ENCODE measurements at regions not wholly inside any gene's neighbourhood (a gene's known extent, or its start where the extent isn't known, plus 50 kb on each side); places are given as distances from the start of the nearest gene placed in this dataset.

DNA sequence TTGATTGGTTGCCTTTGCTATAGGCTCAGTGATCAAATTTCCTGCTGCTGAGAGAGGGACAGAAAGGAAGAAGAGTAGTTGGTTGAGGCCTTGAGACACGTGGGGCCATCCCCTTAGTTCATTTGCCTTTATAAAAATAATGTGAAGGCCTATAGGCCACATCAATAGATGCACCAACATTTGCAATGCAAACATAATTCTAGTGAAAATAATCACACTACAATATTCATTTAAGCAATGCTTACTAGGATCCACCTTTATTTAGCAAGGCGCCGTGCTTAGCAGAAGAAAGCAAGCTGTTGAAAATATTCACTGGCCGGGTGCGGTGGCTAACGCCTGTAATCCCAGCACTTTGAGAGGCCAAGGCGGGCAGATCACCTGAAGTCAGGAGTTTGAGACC lies 105.3 kb upstream of the CXCR4 start:
- no peak for DNase-seq (ENCODE audit: low spot score in 2 of 2)
- Histone ChIP-seq H3K27me3 (no peaks in the 10 kb centered on the region), H3K27ac (no peak overlapping the region), H3K4me3 (no peak overlapping the region), H3K9me3 (no peaks in the 10 kb centered on the region), H3K36me3 (no peaks in the 10 kb centered on the region), H3K4me1 (no peaks in the 10 kb centered on the region)
- WGBS: 95% methylated on average over 7 of the region's 7 CpGs
- TF ChIP-seq POLR2AphosphoS5 (IDR thresholded peaks at IDR 0.05) (no peak), EP300 (IDR thresholded peaks at IDR 0.05) (no peak), POLR2A (IDR thresholded peaks at IDR 0.05) (no peak)
- TF ChIP-seq, protein P1, sequence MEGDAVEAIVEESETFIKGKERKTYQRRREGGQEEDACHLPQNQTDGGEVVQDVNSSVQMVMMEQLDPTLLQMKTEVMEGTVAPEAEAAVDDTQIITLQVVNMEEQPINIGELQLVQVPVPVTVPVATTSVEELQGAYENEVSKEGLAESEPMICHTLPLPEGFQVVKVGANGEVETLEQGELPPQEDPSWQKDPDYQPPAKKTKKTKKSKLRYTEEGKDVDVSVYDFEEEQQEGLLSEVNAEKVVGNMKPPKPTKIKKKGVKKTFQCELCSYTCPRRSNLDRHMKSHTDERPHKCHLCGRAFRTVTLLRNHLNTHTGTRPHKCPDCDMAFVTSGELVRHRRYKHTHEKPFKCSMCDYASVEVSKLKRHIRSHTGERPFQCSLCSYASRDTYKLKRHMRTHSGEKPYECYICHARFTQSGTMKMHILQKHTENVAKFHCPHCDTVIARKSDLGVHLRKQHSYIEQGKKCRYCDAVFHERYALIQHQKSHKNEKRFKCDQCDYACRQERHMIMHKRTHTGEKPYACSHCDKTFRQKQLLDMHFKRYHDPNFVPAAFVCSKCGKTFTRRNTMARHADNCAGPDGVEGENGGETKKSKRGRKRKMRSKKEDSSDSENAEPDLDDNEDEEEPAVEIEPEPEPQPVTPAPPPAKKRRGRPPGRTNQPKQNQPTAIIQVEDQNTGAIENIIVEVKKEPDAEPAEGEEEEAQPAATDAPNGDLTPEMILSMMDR (IDR thresholded peaks at IDR 0.05): no peak

DNA sequence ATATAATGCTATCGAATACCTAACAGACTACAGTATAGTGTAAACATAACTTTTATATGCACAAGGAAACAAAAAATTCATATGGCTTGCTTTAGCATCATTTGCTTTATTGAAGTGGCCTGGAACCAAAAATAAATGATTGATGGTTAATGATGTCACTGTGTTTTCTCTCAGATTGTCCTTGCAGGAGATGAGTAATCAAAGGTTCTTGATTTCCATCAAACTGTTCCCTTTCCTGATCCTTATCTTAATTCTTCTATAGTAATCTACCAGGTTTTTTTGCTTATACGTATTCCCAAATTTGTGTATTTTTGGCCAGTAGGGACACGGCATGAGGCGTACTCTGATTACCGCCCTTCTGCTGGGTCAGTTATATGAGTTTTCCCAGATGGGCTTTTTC lies 104.9 kb upstream of the CXCR4 start:
- Histone ChIP-seq H3K4me1 (no peaks in the 10 kb centered on the region), H3K4me3 (no peak overlapping the region), H3K27me3 (no peaks in the 10 kb centered on the region), H3K27ac (no peak overlapping the region), H3K36me3 (no peaks in the 10 kb centered on the region), H3K9me3 (no peaks in the 10 kb centered on the region)
- no peak for DNase-seq (ENCODE audit: low spot score in 2 of 2)
- WGBS: 70% methylated on average over 5 of the region's 5 CpGs
- TF ChIP-seq POLR2AphosphoS5 (IDR thresholded peaks at IDR 0.05) (no peak), POLR2A (IDR thresholded peaks at IDR 0.05) (no peak)

DNA sequence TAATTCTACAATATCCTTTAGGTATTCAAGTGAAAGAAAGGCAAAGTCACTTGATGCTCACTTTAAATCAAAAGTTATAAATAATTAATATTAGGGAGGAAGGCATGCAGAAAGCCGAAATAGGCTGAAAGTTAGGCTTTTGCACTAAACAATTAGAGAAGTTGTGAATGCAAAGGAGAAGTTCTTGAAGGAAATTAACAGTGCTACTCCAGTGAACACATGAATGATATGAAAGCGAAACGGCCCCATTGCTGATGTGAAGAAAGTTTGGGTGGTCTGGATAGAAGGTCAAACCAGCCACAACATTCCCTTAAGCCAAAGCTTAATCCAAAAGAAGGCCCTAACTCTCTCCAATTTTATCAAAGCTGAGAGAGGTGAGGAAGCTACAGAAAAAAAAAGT lies 103.1 kb upstream of the CXCR4 start:
- Histone ChIP-seq H3K9me3 (no peaks in the 10 kb centered on the region), H3K36me3 (no peaks in the 10 kb centered on the region), H3K27ac (no peak overlapping the region), H3K4me3 (no peak overlapping the region), H3K4me1 (no peaks in the 10 kb centered on the region), H3K27me3 (no peaks in the 10 kb centered on the region)
- TF ChIP-seq, protein P1 (IDR thresholded peaks at IDR 0.05): no peak
- TF ChIP-seq POLR2A (IDR thresholded peaks at IDR 0.05): no peak
- no peak for TF ChIP-seq POLR2AphosphoS5 (IDR thresholded peaks at IDR 0.05)
- no peak for TF ChIP-seq EP300 (IDR thresholded peaks at IDR 0.05)
- no peak for DNase-seq (ENCODE audit: low spot score in 2 of 2)
- 73% methylated on average over 3 of the region's 3 CpGs for WGBS

DNA sequence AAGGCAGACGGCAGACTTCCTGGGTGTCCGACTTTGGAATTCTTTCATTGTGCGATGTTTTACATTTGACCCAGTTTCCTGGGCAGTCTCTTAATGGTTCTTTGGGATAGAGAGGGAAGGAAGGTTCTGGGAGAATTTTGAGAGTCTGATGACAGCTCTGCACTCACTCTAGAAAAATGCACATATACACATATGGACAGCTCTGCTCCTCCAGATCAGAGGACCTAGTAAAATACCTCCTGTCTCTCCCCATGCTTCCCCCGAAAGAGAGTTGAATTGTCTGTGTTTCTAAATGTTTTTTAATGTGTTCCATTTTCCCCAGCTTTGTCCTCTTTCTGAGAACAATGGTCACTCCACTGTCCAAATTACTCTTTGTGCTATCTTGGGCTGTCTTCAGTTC lies 102.0 kb upstream of the CXCR4 start:
- H3K4me1 ChIP-seq: no peaks in the 10 kb centered on the region
- TF ChIP-seq, protein P1 (IDR thresholded peaks at IDR 0.05): no peak
- TF ChIP-seq POLR2A (IDR thresholded peaks at IDR 0.05): no peak
- no peak for TF ChIP-seq POLR2AphosphoS5 (IDR thresholded peaks at IDR 0.05)
- no peak for TF ChIP-seq EP300 (IDR thresholded peaks at IDR 0.05)
- no peak overlapping the region for H3K4me3 ChIP-seq
- H3K36me3 ChIP-seq: no peaks in the 10 kb centered on the region
- no peaks in the 10 kb centered on the region for H3K27me3 ChIP-seq
- no peaks in the 10 kb centered on the region for H3K9me3 ChIP-seq
- 62% methylated on average over 4 of the region's 4 CpGs for WGBS
- no peak for DNase-seq (ENCODE audit: low spot score in 2 of 2)
- H3K27ac ChIP-seq: no peak overlapping the region

DNA sequence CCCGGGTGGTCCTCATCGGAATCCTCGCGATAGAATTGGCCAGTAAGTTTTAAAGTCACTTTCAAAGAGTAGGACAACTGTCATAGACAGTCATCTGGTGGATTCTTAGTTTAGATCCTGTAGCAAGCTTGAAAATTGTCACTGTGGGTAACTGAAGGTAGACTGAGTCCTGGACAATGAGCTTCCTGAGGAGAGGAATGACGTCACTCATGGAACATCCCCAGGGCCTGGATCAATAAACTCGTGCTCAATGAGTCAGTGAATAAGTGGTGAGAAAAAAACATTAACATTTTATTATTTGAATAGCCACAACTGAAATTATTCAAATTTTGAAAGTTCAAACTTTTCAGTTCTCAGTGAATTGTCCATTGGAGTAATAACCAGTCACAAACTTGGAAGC lies 101.4 kb upstream of the CXCR4 start:
- Histone ChIP-seq H3K9me3 (no peaks in the 10 kb centered on the region), H3K36me3 (no peaks in the 10 kb centered on the region), H3K27me3 (no peaks in the 10 kb centered on the region), H3K4me1 (no peaks in the 10 kb centered on the region), H3K4me3 (no peak overlapping the region), H3K27ac (no peak overlapping the region)
- no peak for DNase-seq (ENCODE audit: low spot score in 2 of 2)
- no peak for TF ChIP-seq POLR2AphosphoS5 (IDR thresholded peaks at IDR 0.05)
- no peak for TF ChIP-seq EP300 (IDR thresholded peaks at IDR 0.05)
- TF ChIP-seq, protein P1 (IDR thresholded peaks at IDR 0.05): no peak
- TF ChIP-seq POLR2A (IDR thresholded peaks at IDR 0.05): no peak
- 65% methylated on average over 6 of the region's 6 CpGs for WGBS

DNA sequence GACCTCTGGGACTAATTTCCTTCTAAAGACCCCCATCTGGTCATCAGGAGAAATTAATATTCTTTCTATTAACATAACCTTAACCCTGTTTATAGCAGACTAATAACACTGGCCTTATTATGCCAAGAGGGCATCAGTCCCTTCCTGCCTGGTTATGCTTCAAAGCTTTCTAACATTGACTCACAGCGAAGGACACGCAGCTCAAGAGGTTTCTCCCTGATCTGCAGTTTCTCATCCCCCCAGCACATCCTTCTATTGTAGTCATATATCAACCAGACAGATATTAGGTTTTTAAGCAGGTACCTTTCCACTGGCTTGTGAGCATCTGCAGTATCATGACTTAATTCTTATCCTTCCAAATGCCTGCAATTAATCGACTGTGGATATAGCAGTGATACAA lies 100.0 kb upstream of the CXCR4 start:
- no peak for DNase-seq (ENCODE audit: low spot score in 2 of 2)
- H3K4me1 ChIP-seq: no peaks in the 10 kb centered on the region
- H3K9me3 ChIP-seq: no peaks in the 10 kb centered on the region
- H3K36me3 ChIP-seq: no peaks in the 10 kb centered on the region
- WGBS: 80% methylated on average over 3 of the region's 3 CpGs
- no peak overlapping the region for H3K27ac ChIP-seq
- H3K4me3 ChIP-seq: no peak overlapping the region
- H3K27me3 ChIP-seq: no peaks in the 10 kb centered on the region
- no peak for TF ChIP-seq EP300 (IDR thresholded peaks at IDR 0.05)
- no peak for TF ChIP-seq POLR2A (IDR thresholded peaks at IDR 0.05)
- TF ChIP-seq POLR2AphosphoS5 (IDR thresholded peaks at IDR 0.05): no peak
- TF ChIP-seq, protein P1 (IDR thresholded peaks at IDR 0.05): no peak
